A549 (cell line): ENCODE measurements at regions not wholly inside any gene's neighbourhood (a gene's known extent, or its start where the extent isn't known, plus 50 kb on each side); places are given as distances from the start of the nearest gene placed in this dataset.

ENCODE experiments used
- CBX8 ChIP-seq: fragments of 200-600 bp; sonication (generic); IDR thresholded peaks from 2 replicates; pipeline ENCODE4 v1.6.1; 2016
- CTCF ChIP-seq: fragments of >200 bp; sonication (Bioruptor Twin); formaldehyde crosslinking; IDR thresholded peaks from 3 replicates; pipeline ENCODE4 v1.5.1; 2016
- PBX3 ChIP-seq: IDR thresholded peaks from 2 replicates; pipeline ENCODE4 v1.6.1; 2012
- POLR2A ChIP-seq: IDR thresholded peaks from 2 replicates; pipeline ENCODE4 v1.6.1; 2012; ENCODE audit warnings: mild to moderate bottlenecking, low read length

GRCh38 chr5:68950125-68950524 lies 143.7 kb upstream of the SLC30A5 start:
- TF ChIP-seq PBX3 = no peak
- TF ChIP-seq POLR2A = no peak
- no peak for TF ChIP-seq CBX8
- no peak for TF ChIP-seq CTCF
